Fibroblast of gingiva (primary cell): ENCODE measurements at regions not wholly inside any gene's neighbourhood (a gene's known extent, or its start where the extent isn't known, plus 50 kb on each side); places are given as distances from the start of the nearest gene placed in this dataset.
A peak's percentile ranks its signal among the peaks of the same experiment; 100 is the strongest.

ENCODE experiments used
- DNase-seq: peaks from one replicate; pipeline ENCODE4 v3.0.0-alpha.2; 2011; ENCODE audit warnings: low read depth

DNA sequence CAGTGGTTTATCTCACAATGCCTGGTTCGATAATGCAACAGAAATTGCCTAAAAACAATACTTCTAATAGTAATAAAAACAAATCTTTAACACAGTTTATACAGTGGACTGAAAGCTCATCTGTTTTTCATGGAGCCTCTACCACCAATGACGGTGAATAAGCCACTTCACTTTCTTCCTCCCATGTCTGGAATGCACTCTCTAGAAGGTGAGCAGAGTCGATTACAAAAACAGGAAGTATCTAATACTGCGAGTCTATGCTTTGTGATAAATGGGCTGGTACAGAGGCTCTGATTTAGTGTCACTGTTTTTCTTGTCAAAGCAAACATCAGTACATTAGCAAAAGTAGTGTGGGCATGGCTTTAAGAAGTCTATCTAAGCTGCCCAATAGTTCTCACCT is 1348.6 kb upstream of the SLC10A2 start:
- DNase-seq, result no peak

DNA sequence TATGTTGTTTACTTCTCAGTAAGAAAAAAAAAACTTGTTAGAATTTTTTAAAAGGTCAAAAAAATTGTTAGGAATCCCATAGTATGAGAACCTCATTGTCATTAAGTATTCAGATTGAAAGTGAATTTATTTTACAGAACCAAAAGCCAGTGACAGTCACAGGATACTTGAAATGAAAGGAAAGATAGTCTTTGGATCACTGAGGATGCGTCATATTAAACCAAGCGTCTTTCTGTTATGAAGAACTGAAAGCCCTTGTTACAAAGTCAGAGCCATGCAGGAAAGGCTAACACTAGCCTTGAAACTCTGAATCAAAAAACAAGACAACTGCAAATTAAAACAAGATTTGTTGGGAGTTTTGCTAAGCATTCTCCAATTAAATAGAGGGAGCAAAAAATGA is 1348.0 kb upstream of the SLC10A2 start:
- no peak for DNase-seq

DNA sequence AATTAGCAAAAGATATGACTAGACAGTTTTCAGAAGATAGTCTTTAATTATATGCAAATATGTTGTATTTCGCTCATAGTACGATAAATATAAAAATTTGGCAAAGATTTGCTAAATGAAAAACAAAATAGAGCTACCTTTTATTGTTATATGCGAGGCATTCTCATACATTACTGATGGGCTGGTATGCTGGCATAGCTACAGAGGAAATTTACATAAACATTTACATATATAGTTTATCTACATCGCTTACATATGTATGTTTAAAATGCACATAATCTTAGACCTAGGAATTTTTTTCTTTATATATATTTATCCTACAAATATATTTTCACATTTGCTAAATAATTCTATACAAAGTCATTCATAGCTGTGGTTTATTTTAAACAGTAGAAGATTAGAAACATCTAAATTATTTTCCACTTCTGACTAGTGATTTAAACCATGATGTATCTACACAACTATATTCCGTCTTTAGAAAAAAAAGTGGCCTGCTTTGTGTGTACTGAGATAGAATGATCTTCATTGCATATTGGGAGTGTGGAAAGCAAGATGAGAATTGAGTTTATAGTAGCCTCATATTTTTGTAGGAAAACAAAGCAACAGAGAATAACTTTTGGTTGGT is 1345.0 kb upstream of the SLC10A2 start:
- DNase-seq, result no peak

DNA sequence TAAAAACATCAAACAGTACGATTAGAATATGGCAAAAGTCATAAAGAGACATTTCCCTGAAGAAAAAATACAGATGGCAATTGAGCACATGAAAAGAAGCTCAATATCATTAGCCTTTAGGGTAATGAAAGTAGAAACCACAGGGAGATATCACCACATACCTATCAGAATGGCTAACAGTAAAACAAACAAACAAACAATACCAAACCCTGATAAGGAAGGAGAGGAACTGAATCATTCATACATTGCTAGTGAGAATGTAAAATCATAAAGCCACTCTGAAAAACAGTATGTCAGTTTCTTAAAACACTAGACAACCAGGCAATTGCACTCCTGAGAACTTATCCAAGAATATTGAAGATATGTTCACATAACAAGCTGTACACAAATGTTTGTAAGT is 1342.5 kb upstream of the SLC10A2 start:
- DNase-seq, result no peak

DNA sequence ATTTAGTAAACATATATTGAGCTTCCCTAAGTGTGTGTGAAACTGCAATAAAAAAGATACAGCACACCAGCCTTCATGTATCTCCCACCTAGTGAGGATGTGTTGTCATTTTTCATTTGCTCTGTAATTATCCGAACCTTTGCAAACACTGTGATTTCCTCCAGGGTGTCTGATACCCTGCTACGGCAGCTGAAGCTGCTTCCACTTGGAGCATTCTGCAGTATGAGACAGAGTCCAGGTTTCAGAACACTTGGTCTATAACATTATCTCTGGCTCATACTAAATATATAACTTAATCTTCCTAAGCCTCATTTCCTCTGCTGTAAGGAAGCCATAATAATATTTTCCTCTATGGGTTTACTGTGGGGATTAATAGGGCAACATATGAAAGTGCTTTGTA is 1338.1 kb upstream of the SLC10A2 start:
- no peak for DNase-seq

DNA sequence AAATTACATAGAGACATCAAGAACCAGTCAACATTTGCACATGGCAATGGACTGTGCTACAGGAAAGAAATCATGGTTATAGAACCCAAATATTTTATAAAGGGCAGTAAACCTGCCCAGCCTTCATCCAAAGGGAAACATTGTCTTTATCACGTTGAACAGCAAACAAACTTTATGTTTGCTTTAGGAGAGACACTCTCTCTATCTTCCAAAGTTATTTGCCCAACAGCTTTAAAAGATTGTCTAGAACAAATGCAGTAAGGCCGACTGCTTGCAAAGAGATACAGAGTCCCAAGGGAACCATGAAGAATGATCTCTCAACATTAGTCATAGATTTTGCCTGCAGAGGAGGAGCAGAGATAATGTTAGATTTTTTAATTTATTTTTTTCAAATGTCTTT is 1323.5 kb upstream of the SLC10A2 start:
- no peak for DNase-seq

DNA sequence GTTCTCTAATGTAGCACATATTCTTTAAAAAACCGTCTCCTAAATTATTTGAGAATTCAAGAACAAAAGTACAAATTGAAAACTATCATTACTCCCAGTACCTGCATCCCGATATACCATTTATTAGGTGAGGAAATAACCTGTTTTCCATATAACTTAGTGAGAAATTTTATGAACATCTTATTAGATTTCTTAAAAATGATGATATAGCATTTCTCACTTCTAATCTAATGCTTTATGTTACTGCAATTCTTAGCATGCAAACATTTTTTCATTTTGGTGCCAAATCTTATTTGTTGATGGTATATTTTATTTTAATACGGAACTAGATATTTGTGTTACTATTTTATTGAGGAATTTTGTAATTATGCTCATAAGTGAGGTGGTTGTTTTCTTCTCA is 1321.3 kb upstream of the SLC10A2 start:
- no peak for DNase-seq

DNA sequence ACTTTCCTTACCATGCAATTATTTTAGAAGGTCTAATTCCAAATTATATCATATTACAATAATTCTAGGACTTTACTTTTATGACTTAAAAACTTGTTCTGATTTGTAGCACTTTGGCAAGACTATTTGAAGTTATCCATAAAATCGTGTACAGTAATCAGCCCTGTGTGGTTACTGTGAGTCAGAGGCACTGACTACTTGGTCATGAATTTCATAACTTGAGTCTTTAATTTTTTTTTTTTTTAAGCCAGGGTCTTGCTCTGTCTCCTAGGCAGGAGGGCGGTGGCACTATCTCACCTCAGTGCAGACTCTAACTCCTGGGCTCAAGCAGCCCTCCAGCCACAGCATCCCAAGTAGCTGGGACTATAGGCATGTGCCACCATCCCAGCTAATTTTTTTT is 1319.2 kb upstream of the SLC10A2 start:
- no peak for DNase-seq

DNA sequence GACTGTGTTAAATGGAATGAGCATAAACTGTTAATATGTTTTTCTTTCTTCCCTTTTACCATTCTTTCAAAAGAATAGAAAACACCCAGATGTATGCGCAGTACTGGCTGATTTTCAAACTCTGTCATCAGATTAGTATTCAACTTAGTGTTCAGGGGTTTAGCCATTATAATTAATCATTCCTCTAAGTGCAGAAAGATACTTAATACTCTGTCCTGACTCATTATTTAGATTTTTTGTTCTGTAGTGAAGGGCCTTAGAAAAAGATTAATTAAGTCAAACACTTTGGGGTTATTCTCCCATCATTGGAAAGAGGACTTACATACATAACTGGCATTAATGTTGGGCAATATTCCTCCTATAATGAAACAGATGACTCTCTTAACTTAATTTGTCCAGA is 1316.7 kb upstream of the SLC10A2 start:
- DNase-seq, result no peak

DNA sequence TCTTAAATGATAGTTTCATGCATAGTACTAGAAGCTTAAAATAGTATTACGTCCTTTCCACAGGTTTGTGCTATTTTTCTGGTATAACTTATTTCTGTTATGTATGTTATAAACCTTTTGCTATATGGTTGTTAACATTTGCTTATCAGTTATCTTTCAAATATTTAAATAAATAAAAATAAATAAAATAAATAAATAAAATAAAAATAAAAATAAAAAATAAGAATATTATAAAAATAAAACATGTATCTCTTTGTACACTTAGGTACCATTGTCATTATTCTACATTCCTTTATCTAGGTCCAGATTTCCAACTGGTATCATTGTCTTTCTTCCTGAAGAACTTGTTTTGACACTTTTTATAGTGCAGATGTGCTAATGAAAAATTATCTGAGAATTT is 1310.4 kb upstream of the SLC10A2 start:
- no peak for DNase-seq

DNA sequence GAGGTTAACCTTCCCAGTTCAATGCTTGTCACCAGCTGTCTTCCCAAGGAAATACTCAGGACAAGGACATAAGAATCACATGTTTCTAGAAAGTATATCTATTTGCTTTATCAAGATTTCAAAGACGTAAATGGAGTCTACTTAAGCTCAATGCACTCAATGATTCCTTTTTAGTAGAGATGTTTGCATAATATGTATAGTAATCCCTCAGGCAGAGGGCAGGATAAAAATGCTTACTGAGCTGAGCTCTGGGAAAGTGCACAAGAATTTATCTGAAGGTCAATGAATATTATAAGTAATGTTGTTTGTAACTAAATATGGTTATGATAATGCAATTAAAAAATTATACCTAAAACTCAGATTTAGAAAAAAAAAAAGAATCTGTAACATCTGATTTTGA is 1309.4 kb upstream of the SLC10A2 start:
- DNase-seq, result no peak

DNA sequence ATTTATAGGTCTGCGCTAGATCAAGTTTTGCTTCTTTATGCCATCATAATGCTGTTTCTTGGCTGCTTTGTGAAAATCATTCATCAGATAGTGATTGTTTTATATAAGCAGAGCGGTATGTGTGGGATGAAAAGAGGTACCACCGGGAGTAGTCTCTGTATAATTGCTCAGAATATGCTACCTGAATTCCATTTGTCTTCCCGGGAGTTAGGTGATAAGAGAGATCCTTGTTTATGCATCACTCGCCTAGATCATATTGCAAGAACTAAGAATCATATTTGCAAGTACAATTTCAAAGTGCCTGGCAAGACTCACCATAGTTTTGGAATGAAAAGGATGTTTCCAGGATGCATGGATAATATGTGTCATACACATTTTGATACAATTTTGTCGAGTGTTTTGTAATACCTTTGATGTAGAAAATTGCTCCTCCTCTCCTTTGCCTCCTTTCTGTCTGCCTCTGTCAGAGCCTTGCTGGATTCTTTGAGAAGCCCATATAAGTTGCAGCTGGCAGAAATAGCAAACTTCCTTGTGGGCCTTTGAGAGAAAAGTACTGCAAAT is 1306.0 kb upstream of the SLC10A2 start:
- no peak for DNase-seq

DNA sequence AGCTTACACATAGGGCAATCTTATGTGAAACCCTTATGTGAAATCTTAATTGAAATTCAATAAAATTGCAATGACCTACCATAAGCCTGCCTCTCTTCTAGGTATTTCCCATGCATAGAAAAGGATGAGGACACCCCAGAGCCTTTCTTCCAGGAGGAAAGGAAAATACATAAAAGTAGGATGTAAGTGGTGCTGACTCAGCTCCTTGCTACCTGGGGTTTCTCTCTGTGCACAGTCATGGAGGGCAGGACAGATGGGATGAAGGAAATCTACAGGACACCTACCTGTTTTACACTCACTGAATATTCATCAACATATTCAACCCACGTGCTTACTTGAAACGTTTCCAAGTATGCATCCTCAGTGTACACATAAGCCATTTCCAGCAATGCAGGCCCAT is 1299.2 kb upstream of the SLC10A2 start:
- DNase-seq, result no peak

DNA sequence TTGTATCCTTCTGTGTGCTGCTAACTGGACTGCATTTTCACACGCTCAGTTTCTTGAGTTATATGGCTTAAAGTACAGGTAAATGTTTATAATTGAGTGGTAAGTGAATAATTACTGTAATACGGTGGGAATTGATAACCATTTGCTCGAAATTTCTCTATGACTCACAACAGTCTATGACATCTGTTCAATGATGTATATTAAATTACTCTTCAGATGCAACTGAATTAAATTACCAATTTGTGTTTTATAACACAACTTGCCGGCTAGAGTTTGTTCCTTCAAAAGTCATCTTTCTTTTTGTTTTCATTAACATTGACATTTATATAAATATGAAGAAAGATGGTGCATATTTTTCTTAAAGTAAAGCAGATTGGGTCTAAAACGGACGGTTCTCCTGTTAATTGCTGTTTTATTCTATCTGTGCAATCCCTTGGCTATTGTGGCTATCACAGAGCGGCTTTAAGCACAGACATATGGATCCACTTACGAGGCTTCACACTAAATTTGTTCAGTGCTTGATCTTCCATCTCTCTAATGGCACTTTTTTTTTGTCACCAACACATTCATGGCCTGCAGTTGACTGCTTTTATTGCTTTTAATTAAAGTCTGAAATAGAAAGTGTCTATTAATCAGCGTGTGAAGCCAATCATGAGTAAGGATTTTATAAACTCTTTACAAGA is 1291.6 kb upstream of the SLC10A2 start:
- DNase-seq, result no peak

DNA sequence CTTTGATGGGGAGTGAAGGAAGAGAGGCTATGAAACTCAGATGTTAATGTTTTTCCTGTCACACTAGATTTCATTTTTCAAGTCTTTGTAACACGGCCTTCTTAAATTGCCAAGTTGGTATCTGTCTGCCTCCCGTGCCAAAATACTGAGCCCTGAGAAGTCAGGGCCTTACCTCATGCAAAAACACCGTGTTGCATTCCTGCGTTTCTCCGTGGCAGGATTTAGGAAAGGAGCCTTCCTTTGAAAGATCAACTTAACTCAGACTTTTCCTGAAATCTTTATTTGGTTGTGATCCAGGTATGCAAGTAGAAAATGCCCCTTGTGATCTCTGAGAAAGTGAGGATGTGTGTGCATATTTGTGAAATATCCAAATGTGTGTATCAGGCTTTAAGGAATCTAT is 1291.0 kb upstream of the SLC10A2 start:
- DNase-seq, result no peak

DNA sequence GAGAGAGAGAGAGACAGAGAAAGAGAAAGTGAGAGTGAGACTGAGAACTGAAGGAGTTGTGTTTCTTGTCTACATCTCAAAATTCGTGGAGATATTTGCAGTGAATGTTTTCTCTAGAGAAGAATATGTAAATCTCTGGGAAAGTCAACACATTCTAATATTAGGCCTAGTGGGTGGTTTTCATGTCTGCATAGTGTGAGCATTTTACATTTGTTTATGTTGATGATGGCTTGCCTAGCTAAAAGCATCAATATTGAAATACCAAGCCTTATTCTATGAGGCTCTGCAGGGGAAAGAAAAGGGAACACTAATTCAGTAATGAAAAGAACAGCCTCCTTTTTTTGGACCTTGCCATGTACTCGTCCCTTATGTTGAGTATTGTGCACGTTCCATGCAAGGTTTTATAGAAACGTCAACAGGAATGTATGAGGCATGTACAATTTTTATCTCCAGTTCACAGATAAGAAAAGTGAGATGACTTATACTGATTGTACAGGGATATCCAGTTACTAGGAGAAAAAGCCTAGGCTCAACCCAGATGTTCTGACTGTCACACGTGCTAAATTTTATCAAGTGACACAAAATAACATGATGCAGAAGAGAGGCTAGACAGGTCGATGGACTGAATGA is 1288.9 kb upstream of the SLC10A2 start:
- no peak for DNase-seq

DNA sequence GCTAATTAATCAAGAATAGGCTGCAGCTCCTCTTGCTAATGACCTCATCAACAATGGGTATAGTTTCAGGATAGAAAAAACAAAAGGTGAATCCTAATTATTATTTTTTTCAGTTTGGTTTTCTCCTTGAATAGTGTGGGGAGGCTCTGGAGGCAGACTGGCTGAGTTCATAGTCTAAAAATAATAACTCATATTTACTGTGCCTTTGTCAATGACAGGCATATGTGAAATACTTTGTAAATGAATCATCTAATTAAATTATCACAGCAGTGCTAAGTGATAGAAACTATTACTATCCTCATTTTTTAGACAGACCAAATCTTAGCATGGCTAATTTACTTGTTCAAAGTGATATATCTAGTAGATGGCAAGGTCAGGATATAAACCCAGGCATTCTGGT is 1261.0 kb upstream of the SLC10A2 start:
- DNase-seq, result no peak

DNA sequence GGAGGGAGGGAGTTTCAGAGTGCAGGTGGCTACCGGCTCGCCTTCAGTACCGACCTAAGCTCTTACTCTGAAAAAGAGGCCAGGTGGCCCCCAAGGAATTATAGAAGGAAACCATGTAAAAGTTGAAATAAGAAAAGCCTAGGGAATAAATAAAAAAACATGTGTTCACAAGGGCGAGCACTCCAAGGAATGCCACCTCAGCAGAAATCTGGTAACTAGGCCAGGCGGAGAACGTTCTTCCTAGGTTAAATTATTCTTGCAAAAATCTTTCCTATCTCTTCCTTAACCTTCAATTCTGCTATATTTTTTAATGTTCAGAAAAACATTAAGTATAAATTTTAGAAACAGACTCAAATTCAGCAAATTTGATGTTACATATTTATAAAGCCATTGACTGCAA is 1260.3 kb upstream of the SLC10A2 start:
- DNase-seq, result no peak

DNA sequence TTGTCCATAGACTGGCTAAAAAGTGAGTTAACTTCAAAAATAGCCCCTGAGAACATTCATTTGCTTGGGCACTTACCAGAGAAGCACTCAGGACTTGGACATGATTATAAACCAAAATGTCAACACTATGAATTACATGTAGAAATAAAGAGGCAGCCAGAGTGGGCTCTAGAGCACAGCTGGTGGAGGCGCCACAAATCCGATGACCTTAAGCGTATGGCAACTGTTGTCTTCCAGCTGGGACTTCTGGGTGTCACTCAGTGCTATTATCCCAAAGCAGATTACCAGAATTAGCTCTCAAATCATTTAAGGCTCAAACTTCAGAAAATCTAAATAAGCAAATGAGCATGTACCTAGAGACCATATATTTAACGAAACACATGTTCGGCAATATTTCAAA is 1255.5 kb upstream of the SLC10A2 start:
- no peak for DNase-seq

DNA sequence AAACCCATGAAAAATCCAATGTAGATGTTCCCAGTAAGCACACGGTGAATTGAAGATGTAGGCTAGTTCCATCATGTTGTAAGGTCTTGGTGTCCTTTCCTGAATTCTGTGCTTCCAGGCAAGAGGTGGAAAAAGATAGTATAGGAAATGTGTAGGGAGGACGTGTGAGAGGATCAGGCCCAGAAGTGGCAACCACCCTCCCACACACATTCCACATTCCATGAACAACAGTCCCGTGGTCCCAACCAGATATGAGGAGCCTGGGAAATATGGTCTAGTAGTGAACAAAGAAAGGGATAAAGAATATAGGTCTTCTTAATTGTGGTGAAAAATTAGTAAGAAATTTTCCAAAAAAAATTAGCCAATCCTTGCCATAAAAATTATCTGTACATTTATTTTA is 1254.2 kb upstream of the SLC10A2 start:
- DNase-seq, result no peak

DNA sequence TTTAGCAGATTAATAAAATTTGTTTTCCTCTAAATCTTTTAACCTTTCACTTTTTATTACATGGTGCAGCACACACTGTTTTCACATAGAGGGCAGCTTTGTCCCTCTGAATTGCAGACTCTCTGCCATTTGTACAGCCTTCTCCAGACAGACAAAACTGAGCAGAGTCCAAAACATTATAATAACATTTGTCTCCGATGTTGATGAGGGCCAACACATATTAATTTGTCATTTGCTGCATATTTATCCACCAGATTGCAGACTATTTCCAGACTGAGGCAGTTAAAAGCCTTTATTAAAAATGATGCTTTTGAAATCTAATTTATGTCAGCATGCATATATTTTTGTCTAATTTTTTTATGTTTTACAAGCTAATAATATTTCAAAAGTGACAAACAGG is 1251.9 kb upstream of the SLC10A2 start:
- DNase-seq, result no peak

DNA sequence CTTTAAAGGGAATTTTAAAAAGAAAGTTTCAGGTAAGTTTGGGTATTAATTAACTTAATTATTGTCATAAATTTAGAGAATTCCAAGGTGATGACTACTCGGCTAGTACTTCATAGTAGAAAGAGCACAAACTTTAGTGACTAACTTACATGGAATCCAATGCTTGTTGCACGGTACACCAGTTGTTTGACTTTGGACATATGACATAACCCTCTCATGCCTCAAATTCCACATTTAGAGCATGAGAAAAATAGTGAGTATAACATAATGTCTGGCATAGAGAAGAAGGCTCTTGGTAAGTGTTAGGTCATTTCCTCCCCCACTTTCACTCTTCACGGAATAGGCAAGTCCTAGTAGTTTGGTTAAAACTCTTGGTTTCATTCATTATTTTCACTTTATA is 1249.4 kb upstream of the SLC10A2 start:
- DNase-seq, result peak; percentile 44

DNA sequence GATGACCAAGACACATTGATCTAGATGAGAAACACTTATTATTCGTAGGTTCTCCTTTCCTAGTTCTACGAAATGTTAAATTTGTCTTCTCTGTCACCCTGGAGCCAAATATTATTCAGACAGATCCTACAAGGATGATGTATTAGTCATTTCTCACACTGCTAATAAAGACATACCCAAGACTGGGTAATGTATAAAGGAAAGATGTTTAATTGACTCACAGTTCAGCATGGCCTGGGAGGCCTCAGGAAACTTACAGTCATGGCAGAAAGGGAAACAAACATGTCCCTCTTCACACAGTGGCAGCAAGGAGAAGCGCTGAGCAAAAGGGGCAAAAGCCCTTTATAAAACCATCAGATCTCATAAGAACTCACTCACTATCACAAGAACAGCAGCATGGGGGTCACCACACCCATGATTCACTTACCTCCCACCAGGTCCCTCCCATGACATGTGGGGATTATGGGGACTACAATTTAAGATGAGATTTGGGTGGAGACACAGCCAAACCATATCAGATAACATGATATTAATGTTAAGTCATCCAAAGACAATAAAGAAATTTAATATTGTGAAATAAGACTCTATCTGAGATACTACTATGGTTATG is 1248.8 kb upstream of the SLC10A2 start:
- no peak for DNase-seq
